NCI-H1694 treated with DMSO at 0.1 percent for 48 hours (cell line): ENCODE measurements at regions not wholly inside any gene's neighbourhood (a gene's known extent, or its start where the extent isn't known, plus 50 kb on each side); places are given as distances from the start of the nearest gene placed in this dataset.
"Not testable (repeated sequence)": the region's sequence is repeated elsewhere in the genome, so short reads cannot be mapped to it uniquely, and the experiment has no call there.

Experiments used
- DNase-seq: peaks from one replicate; lab custom pipeline; 2025; lab: John Stamatoyannopoulos, UW

DNA sequence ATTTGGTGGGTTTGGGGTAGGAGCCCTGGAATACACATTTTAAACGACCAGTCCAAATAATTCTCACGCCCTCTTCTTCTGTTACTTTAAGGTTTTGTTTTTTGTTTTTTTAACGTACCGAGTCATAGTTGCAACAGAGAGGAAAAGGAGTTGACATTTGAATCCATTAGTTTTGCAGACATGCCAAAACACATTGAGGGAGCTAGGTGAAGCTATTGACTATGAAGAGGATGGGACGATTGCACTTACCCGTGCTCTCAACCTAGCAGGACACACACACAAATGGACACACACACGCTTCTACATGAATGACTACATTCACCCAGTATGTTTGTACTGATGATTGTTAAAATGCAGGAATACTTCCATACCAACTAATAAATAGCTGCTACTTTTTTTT, 54.3 kb upstream of the CIT start:
- DNase-seq: no peak

DNA sequence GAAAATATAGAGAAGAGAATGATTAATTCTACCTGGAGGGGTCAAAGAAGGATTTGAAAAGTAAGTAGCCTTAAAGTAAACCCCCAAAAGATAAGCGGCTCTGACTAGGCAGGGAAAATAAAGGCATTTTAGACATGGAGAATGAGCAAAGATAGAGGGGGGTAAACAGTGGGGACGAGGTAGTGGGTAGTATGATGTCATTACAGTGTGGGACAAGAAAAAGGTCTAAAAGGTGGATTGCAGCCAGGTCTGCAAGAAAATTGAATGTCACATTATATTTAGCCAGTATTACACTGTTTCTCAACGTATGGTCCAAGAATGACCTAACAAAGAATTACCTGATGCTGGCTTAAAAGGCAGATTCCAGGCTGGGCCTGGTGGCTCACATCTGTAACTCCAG, 55.8 kb upstream of the CIT start:
- no peak for DNase-seq

- not testable (repeated sequence) for DNase-seq
Observed at GRCh38 chr12:119934780-119935179, 54.3 kb upstream of the BICDL1 start.

- no peak for DNase-seq
Observed at GRCh38 chr12:119936705-119937311, 52.2 kb upstream of the BICDL1 start.

- peak; percentile 38 for DNase-seq
Observed at GRCh38 chr12:119938049-119938667, 50.9 kb upstream of the BICDL1 start.
